Stomach (tissue), 4 donors: ENCODE measurements at regions not wholly inside any gene's neighbourhood (a gene's known extent, or its start where the extent isn't known, plus 50 kb on each side); places are given as distances from the start of the nearest gene placed in this dataset.

Experiments
- POLR2A ChIP-seq, 4 donors: fragments of 450-650 bp; IDR thresholded peaks; one replicate each; pipeline ENCODE4 v1.6.1; 2016; ENCODE audit warnings: antibody characterized with exemption in 4 of 4, control low read depth in 2 of 4, mild to moderate bottlenecking in 1 of 4, moderate library complexity in 1 of 4
- POLR2AphosphoS5 ChIP-seq, 3 donors: sonication (generic); formaldehyde crosslinking; IDR thresholded peaks; one replicate each; pipeline ENCODE4 v1.6.1; 2016; ENCODE audit warnings: antibody characterized with exemption in 3 of 3
- TF ChIP-seq, protein P1 (sequence below), 7 experiments: fragments of 450-650 bp in 4 of 7; fragments of 200-600 bp in 3 of 7; sonication (generic) in 3 of 7; IDR thresholded peaks; one replicate each; pipeline ENCODE4 v1.5.1; 2016 to 2019; ENCODE audit warnings: antibody characterized with exemption in 7 of 7, control low read depth in 2 of 7, mild to moderate bottlenecking in 1 of 7

DNA sequence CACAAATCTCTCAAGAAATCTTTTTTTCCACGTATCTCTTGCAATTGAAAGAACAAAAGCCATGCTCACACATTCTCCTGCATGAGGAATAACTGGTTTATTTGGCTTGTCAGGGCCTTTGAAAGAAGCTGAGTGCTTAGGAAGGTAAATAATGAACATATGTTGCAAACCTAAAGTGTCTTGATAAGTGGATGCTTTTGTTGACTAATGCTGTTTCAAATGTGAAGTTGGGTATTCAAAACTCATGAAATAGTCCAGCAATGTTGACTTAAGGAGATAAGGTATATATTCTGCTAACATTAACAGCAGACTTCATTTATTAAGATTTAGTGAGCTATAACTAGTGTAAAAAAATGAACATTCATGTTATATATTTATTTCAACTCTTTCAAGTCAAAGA lies 1792.7 kb upstream of the MIR17HG start:
- TF ChIP-seq, protein P1, sequence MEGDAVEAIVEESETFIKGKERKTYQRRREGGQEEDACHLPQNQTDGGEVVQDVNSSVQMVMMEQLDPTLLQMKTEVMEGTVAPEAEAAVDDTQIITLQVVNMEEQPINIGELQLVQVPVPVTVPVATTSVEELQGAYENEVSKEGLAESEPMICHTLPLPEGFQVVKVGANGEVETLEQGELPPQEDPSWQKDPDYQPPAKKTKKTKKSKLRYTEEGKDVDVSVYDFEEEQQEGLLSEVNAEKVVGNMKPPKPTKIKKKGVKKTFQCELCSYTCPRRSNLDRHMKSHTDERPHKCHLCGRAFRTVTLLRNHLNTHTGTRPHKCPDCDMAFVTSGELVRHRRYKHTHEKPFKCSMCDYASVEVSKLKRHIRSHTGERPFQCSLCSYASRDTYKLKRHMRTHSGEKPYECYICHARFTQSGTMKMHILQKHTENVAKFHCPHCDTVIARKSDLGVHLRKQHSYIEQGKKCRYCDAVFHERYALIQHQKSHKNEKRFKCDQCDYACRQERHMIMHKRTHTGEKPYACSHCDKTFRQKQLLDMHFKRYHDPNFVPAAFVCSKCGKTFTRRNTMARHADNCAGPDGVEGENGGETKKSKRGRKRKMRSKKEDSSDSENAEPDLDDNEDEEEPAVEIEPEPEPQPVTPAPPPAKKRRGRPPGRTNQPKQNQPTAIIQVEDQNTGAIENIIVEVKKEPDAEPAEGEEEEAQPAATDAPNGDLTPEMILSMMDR (IDR thresholded peaks at IDR 0.05), result no peak
- TF ChIP-seq POLR2A (IDR thresholded peaks at IDR 0.05) (no peak), POLR2AphosphoS5 (IDR thresholded peaks at IDR 0.05) (no peak)
